ENCODE measurements at regions not wholly inside any gene's neighbourhood (a gene's known extent, or its start where the extent isn't known, plus 50 kb on each side); places are given as distances from the start of the nearest gene placed in this dataset.
"Not testable (repeated sequence)": the region's sequence is repeated elsewhere in the genome, so short reads cannot be mapped to it uniquely, and the experiment has no call there.

DNA sequence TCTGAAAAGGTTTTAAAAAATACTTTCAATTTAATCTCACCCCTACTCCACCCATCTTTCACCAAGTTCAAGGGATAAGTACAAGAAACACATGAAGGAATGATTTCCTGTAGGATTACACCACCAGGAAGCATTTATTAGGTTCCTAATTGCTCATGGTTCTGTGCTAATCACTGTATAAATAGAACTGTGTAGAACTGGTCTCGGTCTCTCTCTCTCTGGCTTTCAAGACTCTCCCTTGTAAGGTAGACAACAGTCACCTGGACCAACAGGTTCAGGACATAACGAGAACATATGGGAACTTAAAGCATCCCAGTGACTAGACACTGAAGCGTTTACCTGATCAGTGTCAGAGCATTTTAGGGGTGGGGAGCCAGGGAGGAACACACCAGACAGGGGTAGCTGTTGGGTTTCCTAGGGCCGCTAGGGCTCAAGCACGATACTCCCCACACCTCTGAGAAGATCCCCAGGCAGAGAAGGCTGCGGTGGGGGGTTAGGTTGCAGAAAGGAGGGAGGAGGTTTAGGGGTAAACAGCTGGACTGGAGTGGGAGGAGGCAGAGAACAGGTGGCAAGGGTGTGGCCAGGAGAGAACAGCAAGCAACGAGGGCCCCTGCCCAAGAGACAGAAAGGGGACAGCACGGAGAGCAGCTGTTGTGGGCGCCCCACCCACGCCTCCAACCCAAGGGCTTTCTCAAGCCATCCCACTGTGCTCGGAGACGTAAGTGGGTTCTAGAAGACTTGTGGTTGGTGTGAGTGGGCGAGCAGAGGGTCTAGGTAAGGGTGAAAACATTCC is 52.5 kb upstream of the USP6NL start:
- no peak for DNase-seq

DNA sequence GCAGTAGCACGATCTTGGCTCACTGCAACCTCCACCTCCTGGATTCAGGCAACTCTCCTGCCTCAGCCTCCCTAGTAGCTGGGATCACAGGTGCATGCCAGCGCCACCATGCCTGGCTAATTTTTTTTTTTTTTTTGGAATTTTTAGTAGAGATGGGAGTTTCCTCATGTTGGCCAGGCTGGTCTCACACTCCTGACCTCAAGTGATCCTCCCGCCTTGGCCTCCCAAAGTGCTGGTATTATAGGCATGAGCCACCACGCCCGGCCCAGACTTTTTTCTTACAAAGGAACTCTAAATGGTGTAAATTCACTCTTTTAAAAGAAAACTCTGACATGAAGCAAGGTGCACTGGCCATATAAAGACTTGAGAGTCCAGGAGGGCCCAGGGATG is 51.7 kb upstream of the USP6NL start:
- DNase-seq = not testable (repeated sequence)

DNA sequence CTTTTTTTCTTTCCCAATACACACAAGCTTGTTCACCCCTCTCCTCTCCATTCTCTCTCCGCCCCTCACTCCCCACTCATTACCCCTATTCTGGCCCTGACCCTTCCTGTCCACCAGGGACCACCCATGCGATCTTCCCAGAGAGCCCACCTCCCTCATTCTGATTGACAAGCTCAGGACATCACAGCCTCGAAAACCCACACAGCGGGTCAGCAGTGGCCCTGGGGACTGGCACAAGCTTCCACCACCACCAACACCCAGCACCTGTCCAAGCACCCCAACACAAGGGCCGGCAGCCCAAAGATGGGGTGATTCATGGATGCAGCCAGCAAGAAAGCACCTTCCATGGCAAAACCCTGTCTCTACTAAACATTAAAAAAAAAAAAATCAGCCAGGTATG is 50.0 kb upstream of the USP6NL start:
- DNase-seq = no peak
